HUDEP-2 (cell line): ENCODE measurements at regions not wholly inside any gene's neighbourhood (a gene's known extent, or its start where the extent isn't known, plus 50 kb on each side); places are given as distances from the start of the nearest gene placed in this dataset.
"Not testable (repeated sequence)": the region's sequence is repeated elsewhere in the genome, so short reads cannot be mapped to it uniquely, and the experiment has no call there.

Experiments
- DNase-seq, 76 experiments: peaks; one replicate each; lab custom pipeline; 2025; ENCODE audit not compliant: unreplicated experiment in 76 of 76; lab: John Stamatoyannopoulos, UW

- DNase-seq = no peak
Measured at GRCh38 chr12:13571035-13571434, 374.5 kb downstream of the EMP1 start.

DNA sequence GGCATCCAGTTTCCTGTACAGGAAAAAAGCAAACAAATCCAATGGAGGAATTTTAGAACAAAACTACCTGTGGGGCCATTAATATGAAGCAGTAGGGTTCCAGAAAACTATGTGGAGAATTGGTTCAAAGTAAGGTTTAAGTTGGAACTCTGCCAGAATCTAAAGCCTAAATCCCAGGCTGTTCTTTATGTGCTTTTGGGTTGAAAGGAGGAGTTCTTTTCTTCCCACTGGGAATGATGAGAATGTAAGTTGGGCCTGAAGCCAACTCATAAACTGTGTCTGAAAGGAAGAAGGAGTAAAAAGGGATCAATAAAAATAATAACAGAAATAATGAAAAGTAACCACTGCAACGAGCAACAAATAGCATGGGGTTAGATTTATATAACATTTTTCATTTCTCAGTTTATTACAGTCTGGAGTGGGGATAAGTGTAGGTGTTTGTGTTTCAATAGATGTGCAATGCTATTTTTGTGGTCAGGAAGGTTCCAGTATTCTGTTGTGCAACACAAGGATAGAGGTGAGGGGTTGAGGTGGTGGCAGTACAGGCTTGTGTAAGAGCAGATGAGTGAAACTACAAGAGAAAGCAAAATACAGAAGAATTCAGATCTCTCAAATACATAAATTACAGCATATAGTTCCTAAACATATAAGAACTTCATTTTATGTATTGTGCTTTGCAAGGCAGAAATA is 373.6 kb downstream of the EMP1 start:
- DNase-seq = no peak

GRCh38 chr12:13566292-13566691 is 369.8 kb downstream of the EMP1 start:
- DNase-seq = no peak

GRCh38 chr12:13564266-13564810 is 367.8 kb downstream of the EMP1 start:
- DNase-seq = no peak

- DNase-seq = no peak
Measured at GRCh38 chr12:13563743-13564125, 367.2 kb downstream of the EMP1 start.

DNA sequence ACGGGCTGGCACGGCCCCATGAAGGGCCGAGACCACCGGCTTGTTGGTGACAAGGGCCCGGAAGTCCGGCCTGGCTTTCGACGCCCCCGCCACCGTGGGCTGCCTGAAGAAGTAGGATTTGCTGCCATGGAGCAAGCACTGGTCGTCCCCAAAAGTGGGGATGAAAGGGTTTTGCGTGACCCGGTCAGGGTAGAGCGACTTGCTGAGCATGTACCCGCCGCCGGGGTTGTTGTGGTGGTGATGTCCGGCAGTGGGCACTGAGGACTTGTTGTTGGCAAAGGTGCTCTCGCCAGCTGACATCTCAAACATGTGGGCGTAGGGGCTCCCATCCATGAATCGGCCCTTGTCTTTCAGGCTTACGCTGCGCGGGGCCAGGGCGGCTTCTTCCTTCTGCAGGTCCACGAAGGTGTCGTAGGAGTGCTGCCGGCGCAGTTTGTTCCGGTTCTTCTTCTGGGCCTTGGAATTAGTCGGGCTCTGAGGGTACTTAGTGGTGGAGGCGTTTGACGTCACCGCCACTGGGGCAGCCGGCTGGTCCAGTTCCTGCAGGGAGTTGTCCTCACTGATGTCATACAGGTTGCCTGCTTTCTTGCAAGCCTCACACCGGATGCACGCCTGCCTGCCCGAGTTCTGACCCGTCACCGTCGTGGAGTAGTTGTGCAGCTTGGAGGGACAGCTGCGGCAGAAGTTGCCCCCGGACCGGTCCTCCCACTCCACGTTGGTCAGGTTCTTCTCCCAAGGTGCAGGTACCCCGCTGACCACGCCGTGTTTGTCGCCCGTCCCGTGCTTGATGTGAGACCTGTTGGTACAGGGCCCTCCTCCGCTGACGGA is 366.6 kb downstream of the EMP1 start:
- DNase-seq = no peak

GRCh38 chr12:13561923-13562322 is 365.4 kb downstream of the EMP1 start:
- no peak for DNase-seq

- DNase-seq = no peak
Measured at GRCh38 chr12:13559318-13559978, 362.9 kb downstream of the EMP1 start.

GRCh38 chr12:13552830-13553229 is 356.3 kb downstream of the EMP1 start:
- DNase-seq = no peak

DNA sequence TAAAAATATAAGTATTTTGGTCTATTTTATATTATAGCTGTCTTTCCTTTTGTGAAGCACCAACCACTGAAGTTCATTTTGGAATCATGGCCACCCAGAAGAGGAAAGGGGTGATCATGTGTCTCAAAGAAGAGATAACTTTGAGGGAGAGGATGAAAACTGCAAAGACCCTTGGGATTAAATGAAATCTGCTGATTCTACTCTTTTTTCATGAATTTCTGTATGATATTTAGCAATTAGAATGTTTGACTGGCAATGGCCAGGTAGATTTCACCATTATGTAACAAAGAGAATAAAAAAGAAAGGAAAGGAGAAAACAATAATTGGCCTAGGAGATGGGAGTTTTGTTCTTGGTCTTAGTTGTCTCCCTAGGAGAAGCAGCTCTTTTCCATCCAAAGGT is 350.8 kb downstream of the EMP1 start:
- DNase-seq = no peak

DNA sequence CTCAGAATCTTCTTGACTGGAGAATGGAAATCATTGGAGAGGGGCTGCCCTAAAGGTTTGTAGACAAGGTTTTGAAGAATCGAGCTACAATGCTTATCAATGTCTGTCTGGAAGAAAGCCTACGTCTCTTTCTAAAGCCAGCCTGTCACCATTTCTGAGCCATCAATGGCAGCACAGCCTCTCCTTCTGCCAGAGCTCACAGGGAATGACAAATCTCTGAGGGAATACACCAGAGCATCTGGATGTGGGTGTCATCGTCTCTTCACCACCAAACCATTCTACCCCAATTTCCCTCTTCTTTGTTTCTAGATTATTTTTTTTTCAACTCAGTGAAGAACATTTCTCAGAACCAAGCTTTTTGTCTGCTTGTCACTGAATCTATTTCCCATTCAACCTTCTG is 349.7 kb downstream of the EMP1 start:
- DNase-seq = no peak

DNA sequence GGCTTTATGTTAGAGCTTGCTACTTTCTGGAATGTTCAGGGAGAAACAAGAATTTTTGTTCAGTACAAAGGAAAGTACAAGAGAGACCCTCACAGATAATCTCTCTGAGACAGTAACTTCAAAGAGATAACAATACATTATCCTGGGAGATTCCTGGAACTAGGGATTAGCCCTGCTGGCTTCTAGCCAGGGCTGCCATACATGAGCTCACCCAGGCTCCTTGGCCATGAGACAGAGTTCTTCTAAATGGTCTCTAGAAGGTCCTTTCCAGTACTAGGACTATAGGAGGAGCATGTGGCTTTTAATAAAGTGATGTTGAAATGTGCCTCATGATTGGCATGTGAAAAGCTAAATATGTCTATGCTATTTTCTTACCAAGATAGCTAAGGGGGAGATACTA is 342.5 kb downstream of the EMP1 start:
- DNase-seq = peak in 1 of 76 experiments; percentile 1

DNA sequence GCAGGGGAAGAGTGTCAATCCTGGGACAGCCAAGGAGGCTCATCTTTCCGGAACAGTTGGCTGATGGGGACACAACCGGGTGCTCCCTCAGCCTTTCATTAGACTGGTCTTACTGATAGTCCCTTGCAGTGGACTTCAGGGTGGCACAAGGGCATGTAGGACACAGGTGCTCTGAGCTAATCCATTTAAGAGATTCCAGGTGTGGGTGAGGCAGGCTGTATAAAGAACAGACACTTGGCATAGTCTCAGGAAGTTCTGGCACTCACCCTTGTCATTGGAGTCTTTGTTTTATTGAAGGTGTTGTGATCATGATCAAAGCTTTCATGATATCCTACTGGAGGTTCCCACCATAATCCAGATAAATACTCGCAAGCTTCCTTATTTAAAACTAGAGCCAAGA is 341.6 kb downstream of the EMP1 start:
- DNase-seq = no peak

GRCh38 chr12:13537623-13538022 is 341.1 kb downstream of the EMP1 start:
- peak in 2 of 76 experiments; percentile 1 to 7 for DNase-seq

DNA sequence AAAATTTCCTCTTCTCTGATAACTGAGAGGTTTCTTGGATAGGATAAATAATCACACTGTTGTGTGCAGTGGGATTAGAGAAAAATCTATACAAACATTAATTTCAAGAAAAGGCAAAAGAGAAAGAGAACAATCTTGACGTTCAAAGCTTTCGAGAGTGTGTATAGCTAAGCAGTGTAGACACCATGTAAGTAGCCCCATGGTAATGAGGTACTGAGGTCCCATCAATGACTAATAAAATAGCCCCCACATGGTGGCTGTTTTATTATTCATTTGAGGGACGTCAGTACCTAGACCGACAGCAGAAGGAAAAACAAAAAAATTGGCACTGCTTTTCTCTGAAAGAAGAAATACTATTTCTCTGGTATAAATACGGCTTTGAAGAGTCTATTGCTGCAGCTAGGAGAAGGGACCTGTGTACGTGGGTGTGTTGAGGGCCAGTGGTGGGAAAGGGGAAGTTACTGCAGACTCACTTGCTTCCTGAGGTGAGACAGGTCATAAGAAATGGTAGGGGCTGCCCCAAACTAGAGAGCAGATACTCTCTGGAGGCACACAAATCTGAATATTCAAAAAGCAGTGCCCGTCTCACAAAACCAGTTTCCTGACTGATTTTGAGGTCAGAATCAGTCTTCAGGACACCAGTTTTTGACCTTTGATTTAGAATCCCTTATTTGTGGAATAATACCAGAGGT is 339.8 kb downstream of the EMP1 start:
- no peak for DNase-seq

GRCh38 chr12:13534645-13535398 is 338.3 kb downstream of the EMP1 start:
- peak in 53 of 76 experiments; percentile 1 to 66 (median 27) for DNase-seq

- no peak for DNase-seq
Measured at GRCh38 chr12:13534242-13534641, 337.7 kb downstream of the EMP1 start.

DNA sequence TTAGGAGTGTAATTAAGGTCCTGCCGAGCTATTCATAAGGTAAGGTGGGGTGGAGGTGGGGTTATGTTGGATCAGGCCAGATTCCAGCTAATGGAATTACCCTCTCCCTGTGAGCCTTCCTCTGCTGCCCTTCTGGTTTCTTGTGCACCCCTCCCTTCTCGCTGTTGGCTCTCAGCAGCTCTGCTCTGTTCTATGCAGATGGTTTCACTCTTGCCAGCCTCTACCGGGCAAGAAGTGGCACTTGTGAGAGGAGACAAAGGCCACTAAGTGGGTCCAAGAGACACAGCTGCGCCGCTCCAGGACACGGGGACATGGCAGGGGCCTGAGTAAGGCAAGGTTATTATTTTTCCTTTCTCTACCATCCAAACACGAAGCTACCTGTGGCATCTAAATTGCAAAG is 334.4 kb downstream of the EMP1 start:
- DNase-seq = no peak

DNA sequence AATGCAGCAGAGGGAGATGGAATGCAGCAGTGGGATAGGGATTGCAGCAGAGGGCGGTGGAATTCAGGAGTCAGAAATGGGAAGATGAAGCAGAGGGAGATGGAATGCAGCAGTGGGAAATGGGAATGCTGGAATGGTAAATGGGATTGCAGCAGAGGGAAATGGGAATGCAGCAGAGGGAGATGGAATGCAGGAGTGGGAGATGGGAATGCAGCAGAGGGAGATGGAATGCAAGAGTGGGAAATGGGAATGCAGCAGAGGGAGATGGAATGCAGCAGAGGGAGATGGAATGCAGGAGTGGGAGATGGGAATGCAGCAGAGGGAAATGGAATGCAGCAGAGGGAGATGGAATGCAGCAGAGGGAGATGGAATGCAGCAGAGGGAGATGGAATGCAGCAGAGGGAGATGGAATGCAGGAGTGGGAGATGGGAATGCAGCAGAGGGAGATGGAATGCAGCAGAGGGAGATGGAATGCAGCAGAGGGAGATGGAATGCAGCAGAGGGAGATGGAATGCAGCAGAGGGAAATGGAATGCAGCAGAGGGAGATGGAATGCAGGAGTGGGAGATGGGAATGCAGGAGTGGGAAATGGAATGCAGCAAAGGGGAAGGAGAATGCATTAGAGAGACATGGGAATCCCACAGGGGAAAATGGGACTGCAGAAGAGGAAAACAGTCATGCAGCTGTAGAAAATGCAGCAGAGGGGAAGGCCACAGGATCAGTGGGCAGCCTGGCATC is 329.8 kb downstream of the EMP1 start:
- not testable (repeated sequence) for DNase-seq
